Testis (tissue), 2 donors: ENCODE measurements at regions not wholly inside any gene's neighbourhood (a gene's known extent, or its start where the extent isn't known, plus 50 kb on each side); places are given as distances from the start of the nearest gene placed in this dataset.

ENCODE experiments used
- small RNA-seq, 2 donors: library from RNA; depleted of rRNA; stranded (forward); fragments of <200 nt; gene quantifications; one replicate each; pipeline ENCODE3, GENCODE V24; 2016

Small RNAs in the stretch of these regions (small RNA-seq; reads per million reads assigned to genes)
- gene RNU6-1291P = 0 reads per million in 2 donors
